Hepatocyte (in vitro differentiated cells): ENCODE measurements at regions not wholly inside any gene's neighbourhood (a gene's known extent, or its start where the extent isn't known, plus 50 kb on each side); places are given as distances from the start of the nearest gene placed in this dataset.

ENCODE experiments used
- DNase-seq: peaks from one replicate; pipeline ENCODE4 v3.0.0-alpha.2; 2016; ENCODE audit warnings: low spot score
- H2AFZ ChIP-seq: fragments of 200-600 bp; sonication (generic); 2 replicates; pipeline ENCODE4 v1.6.0; 2016; ENCODE audit warnings: antibody characterized with exemption, mild to moderate bottlenecking
- H3K27ac ChIP-seq: fragments of 200-600 bp; sonication (generic); 2 replicates; pipeline ENCODE4 v1.5.1; 2016; ENCODE audit warnings: mild to moderate bottlenecking
- H3K27me3 ChIP-seq: fragments of 200-600 bp; sonication (generic); 2 replicates; pipeline ENCODE4 v1.6.1; 2016
- H3K36me3 ChIP-seq: fragments of 200-600 bp; sonication (generic); replicated peaks from 2 replicates; pipeline ENCODE4 v1.5.1; 2016; ENCODE audit warnings: low read depth; ENCODE audit not compliant: insufficient read depth
- H3K4me1 ChIP-seq: fragments of 200-600 bp; sonication (generic); 2 replicates; pipeline ENCODE4 v1.5.1; 2016; ENCODE audit warnings: mild to moderate bottlenecking, moderate library complexity; ENCODE audit not compliant: insufficient read depth
- H3K4me2 ChIP-seq: fragments of 200-600 bp; sonication (generic); 2 replicates; pipeline ENCODE4 v1.6.0; 2016
- H3K4me3 ChIP-seq: fragments of 200-600 bp; sonication (generic); 2 replicates; pipeline ENCODE4 v1.5.1; 2016; ENCODE audit warnings: mild to moderate bottlenecking
- H3K79me2 ChIP-seq: fragments of 200-600 bp; sonication (generic); 2 replicates; pipeline ENCODE4 v1.6.0; 2017; ENCODE audit warnings: mild to moderate bottlenecking
- H3K9me2 ChIP-seq: fragments of 200-600 bp; sonication (generic); replicated peaks from 2 replicates; pipeline ENCODE4 v1.6.0; 2017; ENCODE audit warnings: mild to moderate bottlenecking; ENCODE audit not compliant: insufficient read depth
- H3K9me3 ChIP-seq: fragments of 200-600 bp; sonication (generic); 2 replicates; pipeline ENCODE4 v1.5.1; 2016; ENCODE audit warnings: low read depth, mild to moderate bottlenecking
- H4K20me1 ChIP-seq: fragments of 200-600 bp; sonication (generic); 2 replicates; pipeline ENCODE4 v1.6.0; 2016; ENCODE audit warnings: mild to moderate bottlenecking; ENCODE audit not compliant: insufficient read depth, poor library complexity, severe bottlenecking
- EZH2 ChIP-seq: fragments of 200-600 bp; sonication (generic); IDR thresholded peaks from 2 replicates; pipeline ENCODE4 v1.6.1; 2016; ENCODE audit warnings: antibody characterized with exemption, mild to moderate bottlenecking, borderline replicate concordance
- EZH2phosphoT487 ChIP-seq: fragments of 200-600 bp; sonication (generic); IDR thresholded peaks from one replicate; pipeline ENCODE4 v1.6.1; 2018; ENCODE audit warnings: antibody characterized with exemption, mild to moderate bottlenecking, low read depth, moderate library complexity; ENCODE audit not compliant: unreplicated experiment, severe bottlenecking
- WGBS: methylation state at CpG from one replicate; pipeline ENCODE4 v1.1.6; 2016; ENCODE audit warnings: low lambda C conversion rate; ENCODE audit errors: missing lambda C conversion rate; 5-methylcytosine and 5-hydroxymethylcytosine counted together
- TF ChIP-seq, protein P1 (sequence below): fragments of 200-600 bp; sonication (generic); IDR thresholded peaks from 2 replicates; pipeline ENCODE4 v1.5.1; 2016; ENCODE audit warnings: antibody characterized with exemption, mild to moderate bottlenecking; ENCODE audit not compliant: poor library complexity

DNA sequence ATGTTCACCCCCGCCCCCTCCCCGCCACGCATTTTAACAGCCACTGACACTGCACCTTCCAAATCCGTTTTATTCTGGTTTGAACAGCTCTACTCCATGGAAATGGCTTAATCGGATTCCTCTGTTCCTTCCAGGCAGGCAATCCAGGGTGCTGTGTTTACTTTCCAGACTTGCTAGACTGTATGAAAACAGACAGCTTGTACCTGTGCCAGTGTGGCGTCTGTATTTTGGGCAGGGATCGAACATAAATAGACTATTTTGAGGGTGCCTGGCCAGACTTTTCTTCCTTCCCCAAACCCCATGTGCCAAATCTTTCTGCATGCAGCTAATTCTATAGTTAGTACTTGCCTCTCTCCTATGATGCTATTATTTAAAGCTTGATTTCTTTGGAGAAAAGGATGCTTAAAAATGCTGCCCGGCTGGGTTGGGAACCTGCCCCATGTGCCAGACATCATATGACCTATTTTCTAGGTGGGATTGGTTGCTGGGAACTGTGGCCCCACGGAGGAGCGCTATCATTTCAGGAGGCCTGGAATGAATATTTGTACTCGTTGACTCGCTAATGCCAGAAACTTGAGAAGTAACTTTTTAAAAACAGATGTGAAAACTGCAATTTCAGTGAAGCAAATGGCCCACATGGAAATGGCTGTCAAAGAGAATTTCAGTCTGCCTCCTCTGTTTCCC, 814.8 kb downstream of the BRD1 start:
- TF ChIP-seq EZH2 (no peak), EZH2phosphoT487 (no peak)
- TF ChIP-seq, protein P1, sequence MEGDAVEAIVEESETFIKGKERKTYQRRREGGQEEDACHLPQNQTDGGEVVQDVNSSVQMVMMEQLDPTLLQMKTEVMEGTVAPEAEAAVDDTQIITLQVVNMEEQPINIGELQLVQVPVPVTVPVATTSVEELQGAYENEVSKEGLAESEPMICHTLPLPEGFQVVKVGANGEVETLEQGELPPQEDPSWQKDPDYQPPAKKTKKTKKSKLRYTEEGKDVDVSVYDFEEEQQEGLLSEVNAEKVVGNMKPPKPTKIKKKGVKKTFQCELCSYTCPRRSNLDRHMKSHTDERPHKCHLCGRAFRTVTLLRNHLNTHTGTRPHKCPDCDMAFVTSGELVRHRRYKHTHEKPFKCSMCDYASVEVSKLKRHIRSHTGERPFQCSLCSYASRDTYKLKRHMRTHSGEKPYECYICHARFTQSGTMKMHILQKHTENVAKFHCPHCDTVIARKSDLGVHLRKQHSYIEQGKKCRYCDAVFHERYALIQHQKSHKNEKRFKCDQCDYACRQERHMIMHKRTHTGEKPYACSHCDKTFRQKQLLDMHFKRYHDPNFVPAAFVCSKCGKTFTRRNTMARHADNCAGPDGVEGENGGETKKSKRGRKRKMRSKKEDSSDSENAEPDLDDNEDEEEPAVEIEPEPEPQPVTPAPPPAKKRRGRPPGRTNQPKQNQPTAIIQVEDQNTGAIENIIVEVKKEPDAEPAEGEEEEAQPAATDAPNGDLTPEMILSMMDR, result no peak
- Histone ChIP-seq H3K9me2 (no peaks in the 10 kb centered on the region), H3K36me3 (no peaks in the 10 kb centered on the region), H3K4me3 (no peak overlapping the region), H3K79me2 (no peaks in the 10 kb centered on the region), H3K9me3 (no peaks in the 10 kb centered on the region), H3K4me2 (no peak overlapping the region), H3K27ac (peak overlapping the region; percentile 51), H3K4me1 (no peaks in the 10 kb centered on the region), H2AFZ (no peak overlapping the region), H3K27me3 (no peaks in the 10 kb centered on the region), H4K20me1 (no peaks in the 10 kb centered on the region)
- 68% methylated on average over 12 of the region's 12 CpGs for WGBS
- no peak for DNase-seq

DNA sequence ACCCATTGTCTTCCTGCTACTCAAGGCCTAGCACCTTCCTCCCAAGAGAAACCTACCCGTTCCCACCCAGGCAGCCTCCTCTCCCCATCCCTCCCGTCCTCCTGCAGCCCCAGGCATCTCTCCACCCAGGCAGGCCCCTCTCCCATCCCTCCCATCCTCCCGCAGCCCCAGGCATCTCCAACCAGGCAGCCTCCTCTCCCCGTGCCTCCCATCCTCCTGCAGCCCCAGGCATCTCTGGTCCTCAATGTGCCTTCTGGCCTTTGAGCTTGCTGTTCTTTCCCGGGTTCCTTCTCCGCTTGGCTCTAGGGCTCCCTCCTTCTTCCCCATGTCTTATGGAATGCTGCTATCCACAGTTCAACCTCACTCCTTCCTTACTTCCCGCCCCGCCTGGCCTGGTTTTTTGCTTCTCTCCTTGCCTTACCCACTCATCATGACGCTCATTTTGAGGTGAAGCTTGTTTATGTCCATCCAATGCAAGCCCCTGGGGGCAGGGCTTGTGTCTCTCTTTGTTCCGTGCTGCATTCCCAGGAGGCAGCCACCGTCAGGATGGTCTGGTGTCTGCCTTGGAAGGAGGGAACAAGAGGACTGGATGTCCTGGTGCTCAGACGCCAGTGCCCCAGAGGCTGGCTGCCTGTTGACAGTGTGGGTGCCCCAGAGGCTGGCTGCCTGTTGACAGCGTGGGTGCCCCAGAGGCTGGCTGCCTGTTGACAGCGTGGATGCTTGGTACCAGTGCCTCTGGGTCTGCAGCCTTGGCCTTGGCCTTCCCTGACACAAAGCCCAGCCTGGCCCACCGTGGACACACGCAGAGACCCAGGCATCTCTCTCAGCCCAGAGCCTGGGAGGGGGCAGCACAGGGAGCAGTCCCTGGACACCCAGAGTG, 815.7 kb downstream of the BRD1 start:
- no peak for DNase-seq
- Histone ChIP-seq H3K9me2 (no peaks in the 10 kb centered on the region), H3K27ac (no peak overlapping the region), H2AFZ (no peak overlapping the region), H4K20me1 (no peaks in the 10 kb centered on the region), H3K4me2 (no peak overlapping the region), H3K9me3 (no peaks in the 10 kb centered on the region), H3K4me1 (no peaks in the 10 kb centered on the region), H3K27me3 (no peaks in the 10 kb centered on the region), H3K36me3 (no peaks in the 10 kb centered on the region), H3K4me3 (no peak overlapping the region), H3K79me2 (no peaks in the 10 kb centered on the region)
- WGBS, result 71% methylated on average over 14 of the region's 16 CpGs
- TF ChIP-seq EZH2 (no peak), EZH2phosphoT487 (no peak)
- TF ChIP-seq, protein P1, result no peak

DNA sequence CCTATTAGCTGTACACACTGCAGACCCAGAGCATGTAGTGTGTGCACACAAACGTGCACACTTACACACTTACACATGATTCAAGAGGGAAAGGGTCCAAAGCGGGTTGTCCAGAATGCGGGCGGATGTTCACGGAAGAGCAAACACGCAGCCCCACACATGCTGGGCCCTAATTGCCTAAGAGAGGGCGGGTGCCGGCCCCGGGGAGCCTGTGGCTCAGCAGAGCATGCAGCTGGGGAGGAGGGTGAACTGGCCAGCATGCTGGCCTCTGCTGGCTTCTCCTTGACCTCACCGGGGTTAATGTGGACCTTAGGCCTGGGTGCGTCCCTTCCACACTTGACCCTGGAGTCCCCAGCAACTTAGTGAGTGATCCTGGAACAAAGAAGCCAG, 816.3 kb downstream of the BRD1 start:
- H3K9me2 ChIP-seq, result no peaks in the 10 kb centered on the region
- no peak for DNase-seq
- no peaks in the 10 kb centered on the region for H4K20me1 ChIP-seq
- no peaks in the 10 kb centered on the region for H3K36me3 ChIP-seq
- WGBS, result 93% methylated on average over 11 of the region's 11 CpGs
- no peak overlapping the region for H3K4me2 ChIP-seq
- no peaks in the 10 kb centered on the region for H3K27me3 ChIP-seq
- H3K9me3 ChIP-seq, result no peaks in the 10 kb centered on the region
- H3K4me1 ChIP-seq, result no peaks in the 10 kb centered on the region
- H3K79me2 ChIP-seq, result no peaks in the 10 kb centered on the region
- H2AFZ ChIP-seq, result no peak overlapping the region
- no peak overlapping the region for H3K4me3 ChIP-seq
- TF ChIP-seq EZH2phosphoT487, result no peak
- no peak for TF ChIP-seq EZH2
- TF ChIP-seq, protein P1, result no peak
- no peak overlapping the region for H3K27ac ChIP-seq
